Right lobe of liver (tissue), 6 donors: ENCODE measurements at regions not wholly inside any gene's neighbourhood (a gene's known extent, or its start where the extent isn't known, plus 50 kb on each side); places are given as distances from the start of the nearest gene placed in this dataset.

Experiments used
- ATAC-seq, 4 donors: fragments of 200-7000 bp; cut with Tn5 transposase; one replicate each; pipeline ENCODE4 v1.9.1; 2020; ENCODE audit warnings: mild to moderate bottlenecking in 4 of 4, moderate library complexity in 4 of 4
- DNase-seq, 3 donors: peaks; one replicate each; pipeline ENCODE4 v3.0.0-alpha.2; 2020
- H3K27ac ChIP-seq, 3 donors: fragments of 200-600 bp; one replicate each; pipeline ENCODE4 v1.8.0; 2022
- H3K27me3 ChIP-seq, 2 donors: fragments of 200-600 bp; one replicate each; pipeline ENCODE4 v1.8.0; 2022
- H3K36me3 ChIP-seq, 4 donors: fragments of 200-600 bp; sonication (generic) in 1 of 4; one replicate each; pipeline versions ENCODE4 v1.5.1 to v1.8.0; 2017 to 2022; ENCODE audit warnings: control low read depth in 1 of 4
- H3K4me1 ChIP-seq, 4 donors: fragments of 200-600 bp; sonication (generic) in 1 of 4; one replicate each; pipeline versions ENCODE4 v1.5.1 to v1.8.0; 2017 to 2022; ENCODE audit warnings: control low read depth in 1 of 4
- H3K4me3 ChIP-seq, 3 donors: fragments of 200-600 bp; one replicate each; pipeline ENCODE4 v1.8.0; 2022
- H3K9me3 ChIP-seq, 4 donors: fragments of 200-600 bp; sonication (generic) in 1 of 4; one replicate each; pipeline versions ENCODE4 v1.5.1 to v1.8.0; 2017 to 2022; ENCODE audit warnings: control low read depth in 1 of 4
- POLR2A ChIP-seq: fragments of 450-650 bp; IDR thresholded peaks from one replicate; pipeline ENCODE4 v1.6.1; 2017; ENCODE audit warnings: antibody characterized with exemption, mild to moderate bottlenecking
- WGBS: methylation state at CpG from one replicate; pipeline ENCODE4 v1.1.6; 2018; ENCODE audit warnings: low coverage, low lambda C conversion rate; ENCODE audit not compliant: insufficient coverage; ENCODE audit errors: missing lambda C conversion rate; 5-methylcytosine and 5-hydroxymethylcytosine counted together
- intact Hi-C, 2 donors: fragments of 100-400 bp; cut with DNase I; formaldehyde crosslinking; loops; one replicate each; pipeline versions ENCODE4 v1.11.2 to v1.14.1; 2022
- TF ChIP-seq, protein P1 (sequence below), 4 donors: fragments of 200-600 bp in 3 of 4; fragments of 450-650 bp in 1 of 4; IDR thresholded peaks; one replicate each; pipeline versions ENCODE4 v1.5.1 to v1.8.0; 2016 to 2022; ENCODE audit warnings: antibody characterized with exemption in 4 of 4, mild to moderate bottlenecking in 2 of 4
- donor health status: DM: no; HTN: yes; CAD: no.
- donor health status: DM: no; HTN: no; CAD: no.
- donor health status: DM: no; HTN: no; CAD: no.
- donor health status: DM: no; HTN: yes; CAD: no.
- donor health status: DM: no; HTN: yes; CAD: no.

GRCh38 chr3:145780301-145780700 is 380.7 kb downstream of the PLOD2 start:
- TF ChIP-seq, protein P1, sequence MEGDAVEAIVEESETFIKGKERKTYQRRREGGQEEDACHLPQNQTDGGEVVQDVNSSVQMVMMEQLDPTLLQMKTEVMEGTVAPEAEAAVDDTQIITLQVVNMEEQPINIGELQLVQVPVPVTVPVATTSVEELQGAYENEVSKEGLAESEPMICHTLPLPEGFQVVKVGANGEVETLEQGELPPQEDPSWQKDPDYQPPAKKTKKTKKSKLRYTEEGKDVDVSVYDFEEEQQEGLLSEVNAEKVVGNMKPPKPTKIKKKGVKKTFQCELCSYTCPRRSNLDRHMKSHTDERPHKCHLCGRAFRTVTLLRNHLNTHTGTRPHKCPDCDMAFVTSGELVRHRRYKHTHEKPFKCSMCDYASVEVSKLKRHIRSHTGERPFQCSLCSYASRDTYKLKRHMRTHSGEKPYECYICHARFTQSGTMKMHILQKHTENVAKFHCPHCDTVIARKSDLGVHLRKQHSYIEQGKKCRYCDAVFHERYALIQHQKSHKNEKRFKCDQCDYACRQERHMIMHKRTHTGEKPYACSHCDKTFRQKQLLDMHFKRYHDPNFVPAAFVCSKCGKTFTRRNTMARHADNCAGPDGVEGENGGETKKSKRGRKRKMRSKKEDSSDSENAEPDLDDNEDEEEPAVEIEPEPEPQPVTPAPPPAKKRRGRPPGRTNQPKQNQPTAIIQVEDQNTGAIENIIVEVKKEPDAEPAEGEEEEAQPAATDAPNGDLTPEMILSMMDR (IDR thresholded peaks at IDR 0.05): no peak
- no peak for TF ChIP-seq POLR2A
- Histone ChIP-seq H3K36me3 (no peaks in the 10 kb centered on the region), H3K27me3 (no peaks in the 10 kb centered on the region), H3K9me3 (no peaks in the 10 kb centered on the region), H3K27ac (no peak overlapping the region), H3K4me3 (no peak overlapping the region), H3K4me1 (no peaks in the 10 kb centered on the region)
- no peak for DNase-seq
- ATAC-seq: no peak
- intact Hi-C loops: no loop called here
- WGBS: 63% methylated on average over 4 of the region's 4 CpGs

DNA sequence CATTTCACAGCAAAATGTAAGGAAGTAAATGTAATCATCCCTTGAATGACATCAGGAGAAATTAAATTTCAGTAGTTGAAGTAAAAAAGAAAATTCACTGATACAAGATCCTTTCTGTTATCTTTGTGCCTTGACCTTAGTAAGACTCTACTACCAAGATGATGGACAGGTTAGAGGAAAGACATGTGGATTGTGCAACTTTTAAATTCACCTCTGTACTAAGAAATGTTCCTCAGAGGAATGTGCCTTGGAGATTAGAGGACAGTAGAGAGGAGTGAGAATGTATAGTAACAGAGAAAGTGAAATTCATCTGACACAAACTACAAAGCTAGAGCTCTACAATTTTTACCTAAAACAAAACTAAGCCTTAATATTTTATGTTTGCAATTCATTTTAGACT is 375.3 kb downstream of the PLOD2 start:
- H3K36me3 ChIP-seq: no peaks in the 10 kb centered on the region
- intact Hi-C loops: no loop called here
- TF ChIP-seq POLR2A: no peak
- H3K9me3 ChIP-seq: no peaks in the 10 kb centered on the region
- H3K4me3 ChIP-seq: no peak overlapping the region
- no peaks in the 10 kb centered on the region for H3K4me1 ChIP-seq
- DNase-seq: no peak
- H3K27me3 ChIP-seq: no peaks in the 10 kb centered on the region
- no peak overlapping the region for H3K27ac ChIP-seq
- no peak for ATAC-seq

GRCh38 chr3:145798007-145798406 is 363.0 kb downstream of the PLOD2 start:
- TF ChIP-seq, protein P1 (IDR thresholded peaks at IDR 0.05): no peak
- TF ChIP-seq POLR2A: no peak
- WGBS: 69% methylated on average over 3 of the region's 3 CpGs
- Histone ChIP-seq H3K4me3 (no peak overlapping the region), H3K9me3 (no peaks in the 10 kb centered on the region), H3K27me3 (no peaks in the 10 kb centered on the region), H3K27ac (no peak overlapping the region), H3K36me3 (no peaks in the 10 kb centered on the region), H3K4me1 (no peaks in the 10 kb centered on the region)
- intact Hi-C loops: no loop called here
- no peak for DNase-seq
- ATAC-seq: no peak

GRCh38 chr3:145798696-145799537 is 362.1 kb downstream of the PLOD2 start:
- no peak for DNase-seq

DNA sequence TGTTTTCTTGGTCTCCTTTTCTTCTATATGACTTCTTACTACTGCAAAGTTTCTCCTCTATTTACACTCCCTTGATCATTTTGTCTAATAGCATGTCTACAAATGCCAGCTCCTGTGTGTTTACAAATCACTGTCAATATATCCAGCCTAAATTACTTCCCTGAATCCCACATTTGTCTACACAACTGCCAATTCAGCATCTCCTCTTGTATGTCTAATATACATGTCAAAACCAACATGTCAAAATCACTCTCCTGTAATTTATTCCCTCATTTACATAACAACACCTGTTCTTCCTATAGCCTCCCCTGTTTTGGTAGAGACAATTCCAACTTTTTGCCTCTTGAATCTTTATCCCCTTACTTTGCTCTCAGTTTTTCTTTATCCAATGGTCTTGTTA is 359.3 kb downstream of the PLOD2 start:
- H3K9me3 ChIP-seq: no peaks in the 10 kb centered on the region
- ATAC-seq: no peak
- no peak for TF ChIP-seq POLR2A
- TF ChIP-seq, protein P1 (IDR thresholded peaks at IDR 0.05): no peak
- no peak overlapping the region for H3K27ac ChIP-seq
- DNase-seq: no peak
- no peak overlapping the region for H3K4me3 ChIP-seq
- H3K4me1 ChIP-seq: no peaks in the 10 kb centered on the region
- intact Hi-C loops: no loop called here
- no peaks in the 10 kb centered on the region for H3K27me3 ChIP-seq
- no peaks in the 10 kb centered on the region for H3K36me3 ChIP-seq

More at GRCh38 chr3:145798696-145799537, 362.1 kb downstream of the PLOD2 start:
- Histone ChIP-seq H3K27me3 (no peaks in the 10 kb centered on the region), H3K36me3 (no peaks in the 10 kb centered on the region), H3K4me3 (no peak overlapping the region), H3K27ac (no peak overlapping the region), H3K4me1 (no peaks in the 10 kb centered on the region), H3K9me3 (no peaks in the 10 kb centered on the region)
- intact Hi-C loops: no loop called here
- TF ChIP-seq POLR2A: no peak
- TF ChIP-seq, protein P1 (IDR thresholded peaks at IDR 0.05): no peak
- no peak for ATAC-seq
- 71% methylated on average over 9 of the region's 9 CpGs for whole genome bisulfite sequencing
